NCI-H146 treated with DMSO at 0.1 percent for 48 hours (cell line): ENCODE measurements at regions not wholly inside any gene's neighbourhood (a gene's known extent, or its start where the extent isn't known, plus 50 kb on each side); places are given as distances from the start of the nearest gene placed in this dataset.
"Not testable (repeated sequence)": the region's sequence is repeated elsewhere in the genome, so short reads cannot be mapped to it uniquely, and the experiment has no call there.

ENCODE experiments used
- DNase-seq: peaks from one replicate; lab custom pipeline; 2025; ENCODE audit not compliant: unreplicated experiment; lab: John Stamatoyannopoulos, UW

DNA sequence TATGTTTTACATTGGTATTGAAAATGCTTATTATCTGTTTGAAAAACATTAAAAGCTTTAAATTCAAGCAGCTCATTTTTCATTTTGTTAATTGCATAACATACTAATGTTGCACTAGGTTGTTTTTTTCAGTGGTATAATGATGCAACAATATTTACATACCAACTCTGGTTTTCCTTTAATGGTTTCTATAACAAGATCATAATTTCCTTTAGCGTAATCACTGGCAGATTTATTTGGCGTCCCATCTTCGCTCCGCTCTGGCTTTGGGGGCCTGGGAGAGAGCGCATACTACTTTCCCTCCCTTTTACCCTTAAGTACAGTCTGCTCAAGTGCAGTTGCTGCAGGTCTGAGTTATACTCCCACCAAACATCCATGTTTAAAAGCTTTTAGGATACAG lies 574.1 kb downstream of the PRKD1 start:
- DNase-seq = no peak

DNA sequence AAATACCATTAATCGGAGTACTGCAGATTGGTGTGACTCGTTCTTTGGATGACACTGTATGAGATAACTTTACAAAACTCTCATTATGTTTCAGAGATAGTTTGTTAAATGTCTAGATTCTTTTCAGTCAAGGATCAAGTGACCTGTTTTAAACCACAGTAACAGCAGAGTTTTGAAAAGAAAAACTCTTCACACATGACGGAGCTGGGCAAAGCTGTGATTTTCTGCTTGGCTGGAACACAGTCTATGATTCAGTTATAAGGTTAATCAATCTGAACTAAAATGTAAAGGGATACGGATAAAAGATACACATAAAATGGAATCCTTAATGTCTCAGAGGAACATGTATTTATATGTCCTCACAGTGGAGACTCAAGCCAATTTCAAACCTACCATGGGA lies 573.2 kb downstream of the PRKD1 start:
- no peak for DNase-seq

- DNase-seq = no peak
Measured at GRCh38 chr14:29355331-29355730, 572.3 kb downstream of the PRKD1 start.

DNA sequence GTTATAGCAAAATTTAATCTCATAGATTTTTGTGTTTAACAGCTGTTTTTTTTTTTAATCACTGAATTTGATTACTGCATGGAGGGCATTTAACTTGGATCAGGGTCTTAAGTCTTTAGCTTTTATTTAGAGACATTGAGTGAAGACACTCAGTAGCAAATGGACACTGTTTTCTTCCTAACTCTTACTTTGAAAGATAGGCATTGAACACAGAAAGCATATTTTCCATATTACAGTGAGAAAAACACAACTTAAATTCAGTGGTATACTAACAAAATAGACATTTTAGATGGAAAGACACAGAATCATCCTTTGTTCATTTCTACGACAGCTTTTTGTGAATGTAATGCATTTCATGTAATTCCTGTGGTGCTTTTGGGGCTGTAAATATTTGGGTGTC lies 571.8 kb downstream of the PRKD1 start:
- no peak for DNase-seq

DNA sequence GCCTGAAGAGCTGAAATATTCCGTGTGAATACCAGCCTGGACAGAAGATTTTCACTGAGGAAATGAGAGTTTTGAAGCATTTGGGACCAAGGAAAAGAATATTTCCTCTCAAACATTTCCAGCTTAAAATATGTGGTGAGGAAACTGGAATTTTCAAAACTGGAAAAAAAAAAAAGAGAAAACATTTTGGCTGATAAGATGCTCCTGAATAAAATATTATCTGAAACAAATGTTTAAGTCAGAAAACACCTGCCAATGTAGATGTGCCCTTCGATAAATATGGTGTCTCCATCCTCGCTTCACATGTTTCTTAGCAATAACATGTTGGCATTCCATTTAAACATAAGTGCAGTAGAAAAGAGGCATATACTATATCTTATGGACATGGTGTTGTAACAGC lies 567.0 kb downstream of the PRKD1 start:
- no peak for DNase-seq

GRCh38 chr14:29370024-29370423 lies 557.6 kb downstream of the PRKD1 start:
- DNase-seq = no peak

GRCh38 chr14:29376237-29376636 lies 551.4 kb downstream of the PRKD1 start:
- no peak for DNase-seq

DNA sequence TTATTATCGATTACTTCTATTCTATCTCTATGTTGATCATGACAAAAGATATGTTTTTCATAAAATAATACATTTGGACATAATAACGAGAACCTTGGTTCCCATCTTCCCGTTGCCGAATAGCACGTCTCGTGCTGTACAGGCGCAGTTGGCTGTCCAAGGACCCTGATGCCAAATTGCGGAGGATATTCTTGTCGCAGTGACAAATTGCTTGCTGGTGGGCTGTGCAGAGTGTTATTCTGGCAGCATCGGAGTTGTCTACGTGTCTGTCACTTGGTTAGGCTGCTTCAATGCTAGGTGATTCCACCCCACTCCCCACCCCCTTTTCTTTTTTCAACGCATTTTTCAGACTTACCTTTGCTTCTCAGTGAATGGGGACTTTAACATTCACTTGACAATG lies 546.8 kb downstream of the PRKD1 start:
- no peak for DNase-seq

- DNase-seq = no peak
Measured at GRCh38 chr14:29388571-29388970, 539.1 kb downstream of the PRKD1 start.

- peak; percentile 98 for DNase-seq
Measured at GRCh38 chr14:29390081-29390832, 537.4 kb downstream of the PRKD1 start.

GRCh38 chr14:29391231-29391630 lies 536.4 kb downstream of the PRKD1 start:
- no peak for DNase-seq

DNA sequence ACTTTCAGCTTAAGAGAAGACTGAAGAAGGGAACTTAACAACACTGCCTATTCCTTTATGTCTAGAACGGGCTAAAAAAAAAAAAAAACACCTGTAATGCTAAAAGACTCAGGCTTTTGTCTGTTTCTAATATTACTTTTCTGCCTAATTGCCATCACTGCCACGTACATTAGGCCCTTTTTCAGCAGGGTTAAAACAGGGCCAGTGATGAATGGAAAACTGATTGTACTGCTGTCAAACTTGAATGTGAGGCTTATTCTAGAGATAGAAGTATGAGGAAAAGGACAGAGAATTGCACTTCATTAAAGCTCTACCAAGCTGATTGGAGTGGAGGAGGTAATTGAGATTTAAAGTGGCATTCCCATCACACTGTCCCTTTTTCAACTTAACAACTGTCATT lies 535.8 kb downstream of the PRKD1 start:
- peak; percentile 33 for DNase-seq

DNA sequence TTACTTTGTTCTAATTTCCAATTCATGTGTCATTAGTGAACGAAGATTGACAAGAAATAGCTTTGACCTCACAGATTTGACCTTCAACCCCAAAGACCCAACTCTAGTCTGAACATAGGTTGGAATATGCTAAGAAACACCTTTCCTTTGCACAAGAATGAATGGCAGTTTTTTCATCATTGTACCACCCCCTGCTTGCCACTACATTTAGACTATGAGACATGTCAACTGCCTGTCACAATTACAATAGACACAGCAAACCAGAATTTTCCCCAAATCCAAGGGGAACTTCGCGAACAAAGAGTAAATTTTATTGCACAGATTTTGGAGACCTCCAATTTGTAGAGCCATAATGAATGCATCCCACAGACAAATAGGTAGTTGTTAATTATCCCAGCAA lies 535.4 kb downstream of the PRKD1 start:
- DNase-seq = no peak

DNA sequence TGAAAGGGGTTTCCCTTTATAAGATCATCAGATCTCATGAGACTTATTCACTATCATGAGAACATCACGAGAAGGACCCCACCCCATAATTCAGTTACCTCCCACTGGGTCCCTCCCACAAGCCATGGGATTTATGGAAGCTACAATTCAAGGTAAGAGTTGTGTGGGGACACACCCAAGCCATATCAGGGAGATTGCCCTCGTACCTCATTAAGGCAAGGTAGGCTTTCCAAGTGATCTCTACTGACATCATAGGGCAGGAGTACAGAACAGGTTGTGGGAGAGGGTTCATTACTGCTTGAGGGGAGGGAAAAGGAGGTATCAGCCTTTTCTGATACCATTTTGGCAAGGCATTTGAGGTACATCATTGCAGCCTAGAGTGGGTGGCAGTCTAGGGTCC lies 524.6 kb downstream of the PRKD1 start:
- DNase-seq = no peak

DNA sequence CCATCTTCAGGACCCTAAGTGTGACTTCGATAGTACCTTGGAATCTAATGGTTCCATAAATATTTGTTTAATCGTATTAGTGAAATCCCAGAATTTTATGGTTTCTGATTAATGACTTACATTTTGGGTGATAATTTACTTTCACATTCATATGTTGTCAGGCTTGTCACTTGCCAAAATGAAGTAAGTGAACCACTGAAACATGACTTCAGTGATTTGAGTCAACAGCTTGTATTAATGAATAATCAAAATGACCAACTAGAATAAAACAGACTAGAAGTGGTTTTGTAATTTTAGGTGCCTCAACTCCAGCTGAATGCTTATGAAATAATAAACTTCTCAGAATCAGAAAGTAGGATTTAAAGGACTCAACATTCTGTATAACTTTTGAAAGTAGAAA lies 517.1 kb downstream of the PRKD1 start:
- DNase-seq = no peak

- DNase-seq = not testable (repeated sequence)
Measured at GRCh38 chr14:29414931-29415330, 512.7 kb downstream of the PRKD1 start.

GRCh38 chr14:29419736-29420135 lies 507.9 kb downstream of the PRKD1 start:
- DNase-seq = no peak

DNA sequence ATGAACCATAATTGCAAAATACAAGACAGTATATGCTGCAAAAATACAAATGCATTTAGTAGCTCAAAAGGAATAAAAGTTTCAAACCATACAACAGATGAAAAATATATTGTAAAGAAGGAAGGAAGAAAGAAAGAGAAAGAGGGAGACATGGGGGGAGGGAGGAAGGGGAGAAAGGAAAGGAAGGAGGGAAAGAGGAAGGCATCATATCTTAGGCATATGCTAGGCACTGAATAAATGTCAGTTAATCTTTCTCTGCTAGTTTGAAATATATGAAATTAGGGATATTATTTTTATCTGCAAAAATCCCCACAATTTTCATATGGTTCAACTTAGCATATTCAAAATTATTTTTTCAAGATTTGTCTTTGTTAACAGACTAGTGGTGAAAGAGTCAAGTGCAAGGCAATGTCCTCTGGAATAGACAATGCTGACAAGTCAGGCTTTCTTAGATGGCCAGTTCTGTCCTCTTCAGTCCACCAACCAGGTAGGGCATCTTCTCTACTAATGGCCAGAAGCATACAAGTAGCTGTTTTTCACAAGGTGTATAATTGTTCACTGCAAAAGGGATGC lies 506.4 kb downstream of the PRKD1 start:
- DNase-seq = no peak

DNA sequence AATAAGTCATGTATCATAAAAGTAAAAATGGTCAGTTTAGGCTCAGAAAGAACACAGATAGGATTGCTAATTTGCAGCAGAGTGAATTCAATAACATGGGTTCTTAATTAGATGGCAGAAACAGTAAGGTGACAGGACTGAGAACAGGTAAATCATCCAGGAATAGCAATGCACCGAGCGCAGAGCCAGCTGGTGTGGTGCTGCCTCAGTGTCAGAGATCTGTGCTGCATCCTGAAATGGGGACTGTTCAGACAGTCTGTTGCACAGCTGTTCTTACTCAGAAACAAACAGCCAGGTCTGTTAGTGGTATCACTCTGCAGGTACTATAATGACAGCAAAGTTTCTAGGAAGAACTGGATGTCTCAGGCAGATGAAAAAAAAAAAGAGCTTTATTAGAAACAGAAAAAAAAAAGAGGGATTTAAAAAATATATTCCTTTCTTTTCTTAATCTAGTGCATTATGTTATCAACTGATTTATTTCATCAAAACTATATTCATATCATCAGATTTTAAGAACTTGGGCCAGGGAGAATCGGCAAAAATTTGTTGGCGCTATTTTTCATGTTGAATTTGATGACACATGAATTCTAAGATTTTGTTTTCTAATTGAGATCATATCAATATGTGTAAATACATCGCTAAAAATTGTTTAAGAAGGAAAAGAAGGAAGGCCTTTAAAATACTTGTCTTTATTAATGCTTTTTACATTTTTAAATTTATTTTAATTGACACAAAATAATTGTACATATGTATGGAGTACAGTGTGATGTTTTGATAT lies 501.8 kb downstream of the PRKD1 start:
- DNase-seq = no peak

GRCh38 chr14:29442696-29443095 lies 485.0 kb downstream of the PRKD1 start:
- DNase-seq = no peak

DNA sequence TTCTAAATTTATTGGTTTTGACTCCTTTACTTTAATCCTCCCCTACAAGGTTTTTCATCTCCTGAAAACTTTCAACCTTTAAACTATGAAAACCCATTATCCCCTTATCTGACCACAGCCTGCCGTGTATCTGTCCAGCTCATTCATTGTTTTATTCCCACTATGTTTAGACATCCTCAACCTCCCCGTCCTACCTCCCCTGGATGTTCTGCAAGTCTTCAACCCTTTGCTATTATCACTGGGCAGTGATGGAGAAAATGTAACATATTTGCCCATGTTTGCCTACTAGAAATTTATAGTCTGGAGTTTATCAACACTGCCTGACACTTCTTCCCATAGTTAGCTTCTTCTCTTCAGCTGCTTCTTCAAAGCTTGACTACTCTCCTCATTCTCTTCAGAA lies 483.4 kb downstream of the PRKD1 start:
- no peak for DNase-seq

GRCh38 chr14:29444805-29445204 lies 482.8 kb downstream of the PRKD1 start:
- no peak for DNase-seq
